ENCODE measurements at regions not wholly inside any gene's neighbourhood (a gene's known extent, or its start where the extent isn't known, plus 50 kb on each side); places are given as distances from the start of the nearest gene placed in this dataset.

GRCh38 chr10:84938117-84938905 is 609.9 kb downstream of the CCSER2 start:
- no peak overlapping the region for H3K4me2 ChIP-seq (replicated peaks; ENCODE audit: extremely low read depth, low read length, poor library complexity, severe bottlenecking)
- no peak overlapping the region for H2AFZ ChIP-seq (ENCODE audit: insufficient read depth, low read depth, low read length, poor library complexity, severe bottlenecking)
- H3K4me1 ChIP-seq (ENCODE audit: control insufficient read depth in 1 of 2, insufficient read depth in 2 of 2, low read length in 2 of 2), result no peaks in the 10 kb centered on the region
- Mint-ChIP-seq H3K27ac (no peak overlapping the region), H3K4me3 (no peak overlapping the region), H3K9me3 (peaks cover 0 to 6% (median 0%) of the 10 kb centered on the region in 7 donors), H3K36me3 (no peaks in the 10 kb centered on the region), H3K27me3 (ENCODE audit: low read depth in 3 of 3) (peaks cover 0 to 3% (median 2%) of the 10 kb centered on the region in 3 donors), H3K4me1 (no peaks in the 10 kb centered on the region)
- H3K79me2 ChIP-seq (ENCODE audit: insufficient read depth, low read length), result no peaks in the 10 kb centered on the region
- intact Hi-C loops (cut with micrococcal nuclease), result no loop called here
- TF ChIP-seq, protein P1, sequence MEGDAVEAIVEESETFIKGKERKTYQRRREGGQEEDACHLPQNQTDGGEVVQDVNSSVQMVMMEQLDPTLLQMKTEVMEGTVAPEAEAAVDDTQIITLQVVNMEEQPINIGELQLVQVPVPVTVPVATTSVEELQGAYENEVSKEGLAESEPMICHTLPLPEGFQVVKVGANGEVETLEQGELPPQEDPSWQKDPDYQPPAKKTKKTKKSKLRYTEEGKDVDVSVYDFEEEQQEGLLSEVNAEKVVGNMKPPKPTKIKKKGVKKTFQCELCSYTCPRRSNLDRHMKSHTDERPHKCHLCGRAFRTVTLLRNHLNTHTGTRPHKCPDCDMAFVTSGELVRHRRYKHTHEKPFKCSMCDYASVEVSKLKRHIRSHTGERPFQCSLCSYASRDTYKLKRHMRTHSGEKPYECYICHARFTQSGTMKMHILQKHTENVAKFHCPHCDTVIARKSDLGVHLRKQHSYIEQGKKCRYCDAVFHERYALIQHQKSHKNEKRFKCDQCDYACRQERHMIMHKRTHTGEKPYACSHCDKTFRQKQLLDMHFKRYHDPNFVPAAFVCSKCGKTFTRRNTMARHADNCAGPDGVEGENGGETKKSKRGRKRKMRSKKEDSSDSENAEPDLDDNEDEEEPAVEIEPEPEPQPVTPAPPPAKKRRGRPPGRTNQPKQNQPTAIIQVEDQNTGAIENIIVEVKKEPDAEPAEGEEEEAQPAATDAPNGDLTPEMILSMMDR (IDR thresholded peaks at IDR 0.05), result no peak
- no peak overlapping the region for H3K9ac ChIP-seq (ENCODE audit: insufficient read depth, low read length, poor library complexity, severe bottlenecking)
- no peak for DNase-seq
- no peak overlapping the region for H3K4me3 ChIP-seq (replicated peaks in 1 of 3; ENCODE audit: low read depth in 2 of 3, low read length in 3 of 3)
- no peaks in the 10 kb centered on the region for H3K27me3 ChIP-seq (ENCODE audit: control insufficient read depth in 2 of 2, insufficient read depth in 2 of 2, low read length in 2 of 2)
- no peaks in the 10 kb centered on the region for H4K20me1 ChIP-seq (ENCODE audit: insufficient read depth, low read length)
- no peak overlapping the region for H3K27ac ChIP-seq (ENCODE audit: low read depth in 1 of 2, low read length in 2 of 2)
- H3K9me3 ChIP-seq (replicated peaks in 1 of 2; ENCODE audit: control insufficient read depth in 1 of 2, insufficient read depth in 1 of 2, low read length in 2 of 2), result no peaks in the 10 kb centered on the region
- H3K36me3 ChIP-seq (replicated peaks in 1 of 2; ENCODE audit: control insufficient read depth in 1 of 2, insufficient read depth in 2 of 2, low read length in 2 of 2), result no peaks in the 10 kb centered on the region
- WGBS (ENCODE audit: insufficient coverage), result 71% methylated on average over 1 of the region's 4 CpGs

DNA sequence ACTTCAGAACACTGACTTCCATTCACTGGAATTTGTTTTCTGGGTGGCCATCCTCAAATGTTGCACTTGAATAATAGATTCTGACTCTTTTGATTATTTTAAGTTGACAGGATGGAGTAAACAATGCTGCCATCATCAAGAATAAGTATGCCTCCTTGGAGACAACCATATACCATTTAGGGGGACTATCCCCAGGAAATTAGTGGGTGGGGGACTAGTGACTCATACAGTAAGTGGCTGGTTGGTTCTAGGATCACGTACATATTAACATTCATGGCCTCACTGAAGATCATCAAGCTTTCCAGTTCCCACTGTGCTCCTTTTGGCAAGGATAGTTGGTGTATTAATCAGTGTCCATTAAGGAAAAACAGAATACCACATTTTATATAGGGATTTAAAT is 615.2 kb downstream of the CCSER2 start:
- H3K9me3 Mint-ChIP-seq, result peaks cover 0 to 3% (median 0%) of the 10 kb centered on the region in 7 donors
- WGBS (ENCODE audit: insufficient coverage), result no CpG with 5 or more reads among the region's 1 CpG

More for the DNA sequence above, 615.2 kb downstream of the CCSER2 start:
- no peaks in the 10 kb centered on the region for H4K20me1 ChIP-seq (ENCODE audit: insufficient read depth, low read length)
- TF ChIP-seq, protein P1 (IDR thresholded peaks at IDR 0.05), result no peak
- no peak overlapping the region for H3K27ac ChIP-seq (ENCODE audit: low read depth in 1 of 2, low read length in 2 of 2)
- no peak for DNase-seq
- Mint-ChIP-seq H3K27me3 (ENCODE audit: low read depth in 3 of 3) (peaks cover 0 to 2% (median 2%) of the 10 kb centered on the region in 3 donors), H3K36me3 (no peaks in the 10 kb centered on the region), H3K4me1 (no peaks in the 10 kb centered on the region), H3K4me3 (no peak overlapping the region), H3K27ac (no peak overlapping the region)
- no peaks in the 10 kb centered on the region for H3K79me2 ChIP-seq (ENCODE audit: insufficient read depth, low read length)
- H3K9ac ChIP-seq (ENCODE audit: insufficient read depth, low read length, poor library complexity, severe bottlenecking), result no peak overlapping the region
- H3K4me1 ChIP-seq (ENCODE audit: control insufficient read depth in 1 of 2, insufficient read depth in 2 of 2, low read length in 2 of 2), result no peaks in the 10 kb centered on the region
- H3K27me3 ChIP-seq (ENCODE audit: control insufficient read depth in 2 of 2, insufficient read depth in 2 of 2, low read length in 2 of 2), result no peaks in the 10 kb centered on the region
- no peaks in the 10 kb centered on the region for H3K9me3 ChIP-seq (replicated peaks in 1 of 2; ENCODE audit: control insufficient read depth in 1 of 2, insufficient read depth in 1 of 2, low read length in 2 of 2)
- no peak overlapping the region for H2AFZ ChIP-seq (ENCODE audit: insufficient read depth, low read depth, low read length, poor library complexity, severe bottlenecking)
- no peak overlapping the region for H3K4me2 ChIP-seq (replicated peaks; ENCODE audit: extremely low read depth, low read length, poor library complexity, severe bottlenecking)
- no peaks in the 10 kb centered on the region for H3K36me3 ChIP-seq (replicated peaks in 1 of 2; ENCODE audit: control insufficient read depth in 1 of 2, insufficient read depth in 2 of 2, low read length in 2 of 2)
- no peak overlapping the region for H3K4me3 ChIP-seq (replicated peaks in 1 of 3; ENCODE audit: low read depth in 2 of 3, low read length in 3 of 3)
- intact Hi-C loops (cut with micrococcal nuclease), result no loop called here
